Peyer's patch (tissue), 4 donors: ENCODE measurements at regions not wholly inside any gene's neighbourhood (a gene's known extent, or its start where the extent isn't known, plus 50 kb on each side); places are given as distances from the start of the nearest gene placed in this dataset.

ENCODE experiments used
- CTCF ChIP-seq, 6 experiments: fragments of 450-650 bp in 4 of 6; fragments of 200-600 bp in 2 of 6; sonication (generic) in 1 of 6; IDR thresholded peaks; one replicate each; pipeline ENCODE4 v1.5.1; 2017 to 2019; ENCODE audit warnings: antibody characterized with exemption in 6 of 6, mild to moderate bottlenecking in 3 of 6, moderate library complexity in 1 of 6
- POLR2A ChIP-seq, 2 donors: fragments of 450-650 bp; IDR thresholded peaks; one replicate each; pipeline ENCODE4 v1.5.1; 2017; ENCODE audit warnings: antibody characterized with exemption in 2 of 2, mild to moderate bottlenecking in 2 of 2, moderate library complexity in 2 of 2

GRCh38 chr12:84712747-84713146, 199.9 kb downstream of the SLC6A15 start:
- TF ChIP-seq CTCF (IDR thresholded peaks at IDR 0.05) (no peak), POLR2A (IDR thresholded peaks at IDR 0.05) (no peak)
